ENCODE measurements at regions not wholly inside any gene's neighbourhood (a gene's known extent, or its start where the extent isn't known, plus 50 kb on each side); places are given as distances from the start of the nearest gene placed in this dataset.
"Not testable (repeated sequence)": the region's sequence is repeated elsewhere in the genome, so short reads cannot be mapped to it uniquely, and the experiment has no call there.

DNA sequence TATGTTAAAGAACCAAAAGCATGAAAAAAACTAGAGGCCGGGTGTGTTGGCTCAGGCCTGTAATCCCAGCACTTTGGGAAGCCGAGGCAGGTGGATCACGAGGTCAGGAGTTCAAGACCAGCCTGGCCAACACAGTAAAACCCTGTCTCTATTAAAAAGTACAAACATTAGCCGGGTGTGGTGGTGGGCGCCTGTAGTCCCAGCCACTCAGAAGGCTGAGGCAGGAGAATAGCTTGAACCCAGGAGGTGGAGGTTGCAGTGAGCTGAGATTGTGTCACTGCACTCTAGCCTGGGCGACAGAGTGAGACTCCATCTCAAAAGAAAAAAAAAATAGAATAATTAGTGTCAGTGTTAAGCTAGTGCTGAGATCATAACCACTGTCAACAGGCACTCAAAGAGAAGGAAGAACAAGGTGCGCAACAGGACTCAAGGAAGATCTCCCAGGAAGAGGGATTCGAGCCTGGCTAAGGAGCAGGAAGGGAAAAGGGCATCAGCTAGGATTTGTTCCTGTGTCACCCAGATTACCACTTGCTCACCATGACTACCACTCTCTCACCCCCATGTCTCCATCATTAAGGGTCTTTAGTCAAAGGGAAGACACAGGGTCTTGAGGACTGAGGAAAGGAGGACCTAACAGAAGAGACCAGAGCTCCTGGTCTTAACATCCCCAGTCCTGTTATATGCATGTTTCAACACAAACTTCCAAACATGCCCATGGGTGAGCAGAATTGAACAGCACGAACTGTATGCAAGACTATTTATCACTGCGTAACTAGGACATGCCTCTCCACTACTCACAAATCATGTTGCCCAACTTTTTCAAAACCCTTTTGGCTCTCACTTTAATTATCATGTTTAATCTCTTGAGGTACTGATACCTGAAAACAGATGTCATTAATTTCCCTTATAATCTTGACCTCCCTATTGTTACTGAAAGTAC is 88.3 kb upstream of the PLEKHM1 start:
- peaks cover 15% of the 10 kb centered on the region for H3K4me1 ChIP-seq (ENCODE audit: control insufficient read depth, insufficient read depth, low read length, unreplicated experiment)
- H3K4me3 ChIP-seq (ENCODE audit: low read depth, low read length) = no peak overlapping the region
- H3K27ac ChIP-seq (ENCODE audit: low read depth, low read length) = no peak overlapping the region
- 0 out of 2 replicates have a peak, but pooled peaks cover 3% of the 10 kb centered on the region for H3K36me3 ChIP-seq (ENCODE audit: insufficient read depth, low read length)
- no peak overlapping the region for H2AFZ ChIP-seq (ENCODE audit: low read length, unreplicated experiment)
- peaks cover 70% of the 10 kb centered on the region for H3K79me2 ChIP-seq (ENCODE audit: control insufficient read depth, insufficient read depth, low read length, unreplicated experiment)
- peaks cover 3% of the 10 kb centered on the region; the same call in 1 of the 2 replicates for H3K27me3 ChIP-seq (ENCODE audit: insufficient read depth, low read length)

DNA sequence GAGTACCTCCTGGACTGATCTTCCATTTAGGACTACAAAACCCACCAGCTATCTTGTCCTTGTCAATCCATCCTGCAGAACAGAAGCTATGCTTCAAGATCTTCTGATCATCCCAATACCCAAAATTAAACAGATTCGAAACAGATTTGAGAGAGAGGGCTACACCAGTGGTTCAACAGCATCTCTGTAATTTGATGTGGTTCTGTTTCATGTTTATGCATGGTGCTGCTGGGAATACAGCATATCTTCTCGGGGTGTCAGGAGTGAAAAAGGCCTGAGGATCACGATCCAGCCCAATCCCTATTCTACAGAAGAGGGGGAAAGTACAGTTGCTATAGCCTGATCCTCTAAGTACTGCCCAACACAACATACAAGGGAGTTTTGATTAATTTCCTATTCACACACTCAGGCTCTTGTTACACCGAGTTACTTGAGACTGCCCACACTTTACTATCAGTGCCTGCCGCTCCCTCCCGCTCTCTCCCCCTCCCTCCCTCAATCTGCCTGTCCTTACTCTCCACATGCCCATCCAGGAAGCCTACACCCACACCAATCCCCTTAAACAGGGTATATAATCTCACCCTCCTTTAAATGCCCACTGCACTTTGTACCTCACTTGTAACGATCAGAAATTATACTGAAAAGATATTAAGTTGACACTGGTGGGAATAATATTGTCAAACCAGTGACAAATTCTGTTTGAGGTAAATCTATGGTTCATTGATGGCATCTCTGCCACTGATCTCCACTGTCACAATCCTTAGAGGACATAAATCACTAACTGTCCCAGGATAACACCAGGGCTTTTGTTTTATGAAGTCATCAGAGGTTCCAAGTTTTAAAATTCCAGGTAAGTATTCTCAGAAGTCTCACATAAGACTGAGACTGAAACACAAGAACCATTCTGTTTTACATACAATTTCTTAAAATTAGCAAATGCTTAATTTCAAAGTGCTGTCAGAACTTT is 89.3 kb upstream of the PLEKHM1 start:
- H2AFZ ChIP-seq (ENCODE audit: low read length, unreplicated experiment) = no peak overlapping the region
- H3K4me1 ChIP-seq (ENCODE audit: control insufficient read depth, insufficient read depth, low read length, unreplicated experiment) = peaks cover 6% of the 10 kb centered on the region
- H3K79me2 ChIP-seq (ENCODE audit: control insufficient read depth, insufficient read depth, low read length, unreplicated experiment) = peaks cover 76% of the 10 kb centered on the region

DNA sequence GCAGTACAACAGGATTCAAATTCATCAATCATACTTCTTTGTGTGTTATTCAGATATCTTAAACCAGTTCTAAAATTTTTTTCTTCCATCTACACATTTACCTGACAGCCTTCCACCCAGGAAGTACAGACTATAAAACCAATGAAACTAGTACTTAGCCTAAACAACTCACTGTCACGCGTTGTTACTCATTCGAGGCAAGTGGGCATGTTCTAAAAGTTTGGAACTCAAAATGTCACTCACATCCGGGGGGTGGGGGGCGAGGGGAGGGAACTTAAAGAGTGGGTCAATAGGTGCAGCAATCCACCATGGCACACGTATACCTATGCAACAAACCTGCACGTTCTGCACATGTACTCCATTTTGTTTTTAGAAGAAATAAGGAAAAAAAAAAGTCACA is 90.4 kb upstream of the PLEKHM1 start:
- no peak overlapping the region for H3K4me3 ChIP-seq (ENCODE audit: low read depth, low read length)
- H3K27me3 ChIP-seq (ENCODE audit: insufficient read depth, low read length) = peaks cover 14% of the 10 kb centered on the region; the same call in 1 of the 2 replicates
- no peaks in the 10 kb centered on the region for H3K4me1 ChIP-seq (ENCODE audit: control insufficient read depth, insufficient read depth, low read length, unreplicated experiment)

More for the DNA sequence above, 89.3 kb upstream of the PLEKHM1 start:
- Histone ChIP-seq H3K4me3 (ENCODE audit: low read depth, low read length) (no peak overlapping the region), H3K36me3 (ENCODE audit: insufficient read depth, low read length) (0 out of 2 replicates have a peak, but pooled peaks cover 3% of the 10 kb centered on the region), H3K27ac (ENCODE audit: low read depth, low read length) (no peak overlapping the region), H3K27me3 (ENCODE audit: insufficient read depth, low read length) (peaks cover 9% of the 10 kb centered on the region; the same call in 1 of the 2 replicates)

DNA sequence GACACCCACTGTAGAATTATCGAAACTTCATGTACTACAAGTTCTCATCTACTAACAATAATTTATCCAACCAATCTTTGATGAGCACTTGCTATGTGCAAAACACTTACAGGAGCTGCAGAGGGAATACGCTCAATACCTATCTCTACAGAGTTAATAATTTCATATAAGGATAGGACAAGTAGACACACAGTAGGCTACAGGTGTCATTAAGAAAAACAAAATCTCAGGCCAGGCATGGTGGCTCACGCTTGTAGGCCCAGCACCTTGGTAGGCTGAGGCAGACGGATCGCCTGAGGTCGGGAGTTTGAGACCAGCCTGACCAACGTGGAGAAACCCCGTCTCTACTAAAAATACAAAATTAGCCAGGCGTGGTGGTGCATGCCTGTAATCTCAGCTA is 91.3 kb upstream of the PLEKHM1 start:
- Histone ChIP-seq H3K4me1 (ENCODE audit: control insufficient read depth, insufficient read depth, low read length, unreplicated experiment) (no peaks in the 10 kb centered on the region), H3K79me2 (ENCODE audit: control insufficient read depth, insufficient read depth, low read length, unreplicated experiment) (peaks cover 59% of the 10 kb centered on the region), H3K27ac (ENCODE audit: low read depth, low read length) (no peak overlapping the region)

More for the DNA sequence above, 90.4 kb upstream of the PLEKHM1 start:
- Histone ChIP-seq H3K27ac (ENCODE audit: low read depth, low read length) (no peak overlapping the region), H3K36me3 (ENCODE audit: insufficient read depth, low read length) (0 out of 2 replicates have a peak, but pooled peaks cover 3% of the 10 kb centered on the region), H2AFZ (ENCODE audit: low read length, unreplicated experiment) (no peak overlapping the region), H3K79me2 (ENCODE audit: control insufficient read depth, insufficient read depth, low read length, unreplicated experiment) (peaks cover 65% of the 10 kb centered on the region)

DNA sequence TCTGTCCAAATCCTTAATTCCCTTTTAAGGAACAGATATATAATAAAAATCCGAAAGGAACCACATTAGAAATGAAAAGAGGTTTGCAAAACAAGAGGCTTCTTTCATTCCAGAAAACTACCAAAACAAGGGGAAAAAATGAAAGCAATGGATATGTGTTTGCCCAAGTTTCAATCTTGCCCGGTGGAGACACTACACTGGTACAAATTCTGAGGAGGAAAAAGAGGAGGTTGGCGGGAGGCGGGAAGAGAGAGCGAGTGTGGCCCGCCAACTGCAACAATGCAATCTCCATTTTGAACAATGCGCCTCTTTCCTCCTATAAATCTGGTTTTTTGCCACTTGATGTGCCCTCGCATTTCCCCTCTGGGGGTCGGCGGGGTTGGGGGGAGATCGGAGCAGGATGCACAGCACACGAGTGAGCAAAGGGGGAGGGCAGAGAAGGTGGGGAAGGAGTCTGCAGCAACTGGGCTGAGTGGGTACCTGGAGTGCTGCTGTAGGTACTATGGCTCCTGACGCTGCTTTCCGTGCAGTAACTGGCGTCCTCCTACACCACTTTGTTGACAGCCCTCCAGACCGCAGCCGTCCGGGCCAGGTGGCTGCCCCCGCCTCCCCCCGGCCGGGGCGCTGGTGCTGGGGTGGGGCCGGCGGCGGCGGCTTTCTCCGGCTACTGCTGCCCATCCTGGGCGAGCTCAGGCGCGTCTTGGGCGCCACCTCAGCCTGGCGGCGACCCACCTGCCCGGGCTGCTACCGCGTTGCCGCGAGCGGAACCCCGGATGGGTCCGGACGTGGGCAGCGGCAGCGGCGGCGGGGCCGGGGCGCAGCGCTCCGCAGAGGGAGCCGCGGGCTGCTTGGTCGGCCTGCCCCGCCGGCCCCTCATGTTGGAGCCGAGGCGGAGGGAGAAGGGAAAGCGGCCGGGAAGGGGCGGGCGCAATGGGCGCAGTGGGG is 93.8 kb upstream of the PLEKHM1 start:
- Histone ChIP-seq H3K27ac (ENCODE audit: low read depth, low read length) (peak overlapping the region; percentile 68), H3K4me3 (ENCODE audit: low read depth, low read length) (peak overlapping the region; percentile 85), H2AFZ (ENCODE audit: low read length, unreplicated experiment) (peak overlapping the region; percentile 49), H3K36me3 (ENCODE audit: insufficient read depth, low read length) (0 out of 2 replicates have a peak, but pooled peaks cover 3% of the 10 kb centered on the region), H3K27me3 (ENCODE audit: insufficient read depth, low read length) (peaks cover 14% of the 10 kb centered on the region; the same call in 1 of the 2 replicates), H3K4me1 (ENCODE audit: control insufficient read depth, insufficient read depth, low read length, unreplicated experiment) (no peaks in the 10 kb centered on the region), H3K79me2 (ENCODE audit: control insufficient read depth, insufficient read depth, low read length, unreplicated experiment) (peaks cover 43% of the 10 kb centered on the region)

More for the DNA sequence above, 91.3 kb upstream of the PLEKHM1 start:
- Histone ChIP-seq H3K4me3 (ENCODE audit: low read depth, low read length) (no peak overlapping the region), H3K36me3 (ENCODE audit: insufficient read depth, low read length) (0 out of 2 replicates have a peak, but pooled peaks cover 3% of the 10 kb centered on the region), H2AFZ (ENCODE audit: low read length, unreplicated experiment) (no peak overlapping the region), H3K27me3 (ENCODE audit: insufficient read depth, low read length) (peaks cover 14% of the 10 kb centered on the region; the same call in 1 of the 2 replicates)

DNA sequence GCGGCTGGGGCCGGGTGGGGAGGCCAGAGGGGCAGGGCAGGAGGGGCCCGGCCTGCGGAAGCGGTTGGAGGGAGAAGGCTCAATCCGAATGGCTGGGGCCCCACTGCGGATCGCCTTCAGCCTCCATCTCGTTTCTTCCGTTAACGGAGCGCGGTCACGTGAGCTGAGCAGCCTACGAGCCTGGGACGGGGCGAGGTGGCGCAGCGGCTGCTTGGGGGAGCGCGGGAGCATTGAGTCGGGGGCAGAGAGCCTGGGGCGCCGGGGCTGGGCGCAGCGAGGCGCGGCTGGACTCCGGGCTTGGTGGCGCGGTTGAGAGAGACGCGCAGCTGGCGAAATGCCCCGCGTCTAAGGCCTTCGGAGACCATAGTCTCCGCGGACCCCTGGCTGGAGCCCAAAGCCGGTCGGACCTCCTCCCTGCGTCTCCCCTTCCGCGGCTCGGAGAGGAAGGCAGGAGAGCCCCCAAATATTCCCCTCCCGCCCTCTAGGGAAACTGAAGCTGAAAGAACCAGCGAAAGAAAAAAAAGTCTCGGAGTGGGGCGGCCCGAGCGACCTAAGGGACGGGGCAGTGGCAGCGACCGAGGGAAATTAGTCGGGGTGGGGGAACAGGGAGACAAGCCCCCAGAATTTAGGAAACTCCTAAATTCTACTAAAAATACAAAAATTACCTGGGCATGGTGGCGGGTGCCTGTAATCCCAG is 94.7 kb upstream of the PLEKHM1 start:
- H3K4me3 ChIP-seq (ENCODE audit: low read depth, low read length) = peak overlapping the region; percentile 85
- not testable (repeated sequence) for H3K4me1 ChIP-seq (ENCODE audit: control insufficient read depth, insufficient read depth, low read length, unreplicated experiment); H3K36me3 ChIP-seq (ENCODE audit: insufficient read depth, low read length)
- peaks cover 14% of the 10 kb centered on the region; the same call in 1 of the 2 replicates for H3K27me3 ChIP-seq (ENCODE audit: insufficient read depth, low read length)
- peak overlapping the region; percentile 68 for H3K27ac ChIP-seq (ENCODE audit: low read depth, low read length)
- H3K79me2 ChIP-seq (ENCODE audit: control insufficient read depth, insufficient read depth, low read length, unreplicated experiment) = peaks cover 34% of the 10 kb centered on the region
- H2AFZ ChIP-seq (ENCODE audit: low read length, unreplicated experiment) = peak overlapping the region; percentile 49

DNA sequence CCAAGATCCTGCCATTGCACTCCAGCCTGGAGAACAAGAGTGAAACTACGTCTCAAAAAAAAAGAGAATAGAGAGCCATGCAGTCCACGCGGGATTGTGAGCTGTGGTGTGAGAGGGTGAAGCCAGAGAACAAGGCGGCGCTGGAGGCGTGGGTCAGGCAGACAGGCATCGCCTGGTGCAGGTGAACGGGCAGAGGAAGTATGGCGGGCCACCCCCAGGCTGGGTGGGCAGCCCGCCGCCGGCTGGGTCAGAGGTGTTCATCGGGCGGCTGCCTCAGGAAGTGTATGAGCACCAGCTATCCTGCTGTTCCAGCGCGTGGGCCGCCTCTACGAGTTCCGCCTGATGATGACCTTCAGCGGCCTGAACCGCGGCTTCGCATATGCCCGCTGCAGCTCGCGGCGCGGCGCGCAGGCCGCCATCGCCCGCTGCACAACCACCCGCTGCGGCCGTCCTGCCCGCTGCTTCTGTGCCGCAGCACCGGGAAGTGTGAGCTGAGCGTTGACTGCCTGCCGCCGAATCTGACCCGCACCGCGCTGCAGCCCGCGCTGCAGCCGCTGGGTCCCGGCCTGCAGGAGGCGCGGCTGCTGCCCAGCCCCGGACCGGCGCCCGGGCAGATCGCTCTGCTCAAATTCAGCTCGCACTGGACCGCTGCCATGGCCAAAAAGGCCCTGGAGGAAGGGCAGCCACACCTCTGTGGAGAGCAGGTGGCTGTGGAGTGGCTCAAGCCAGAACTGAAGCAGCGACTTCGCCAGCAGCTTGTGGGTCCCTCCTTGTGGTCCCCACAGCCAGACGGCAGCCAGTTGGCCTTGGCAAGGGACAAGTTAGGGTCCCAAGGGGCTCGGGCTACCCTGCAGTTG is 95.5 kb upstream of the PLEKHM1 start:
- H3K79me2 ChIP-seq (ENCODE audit: control insufficient read depth, insufficient read depth, low read length, unreplicated experiment) = peaks cover 29% of the 10 kb centered on the region
- H3K4me3 ChIP-seq (ENCODE audit: low read depth, low read length) = peak overlapping the region; percentile 85
- H3K27ac ChIP-seq (ENCODE audit: low read depth, low read length); H3K4me1 ChIP-seq (ENCODE audit: control insufficient read depth, insufficient read depth, low read length, unreplicated experiment); H3K36me3 ChIP-seq (ENCODE audit: insufficient read depth, low read length): not testable (repeated sequence)
- peaks cover 14% of the 10 kb centered on the region; the same call in 1 of the 2 replicates for H3K27me3 ChIP-seq (ENCODE audit: insufficient read depth, low read length)
- H2AFZ ChIP-seq (ENCODE audit: low read length, unreplicated experiment) = peak overlapping the region; percentile 11

DNA sequence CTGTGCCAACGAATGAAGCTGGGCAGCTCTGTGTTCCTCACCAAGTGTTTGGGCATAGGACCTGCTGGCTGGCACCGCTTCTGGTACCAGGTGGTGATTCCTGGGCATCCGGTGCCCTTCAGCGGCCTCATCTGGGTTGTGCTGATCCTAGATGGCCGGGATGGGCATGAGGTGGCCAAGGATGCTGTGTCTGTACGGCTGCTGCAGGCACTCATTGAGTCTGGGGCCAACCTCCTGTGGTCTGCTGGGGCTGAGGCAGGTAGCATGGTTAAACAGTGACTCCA is 96.1 kb upstream of the PLEKHM1 start:
- H3K27ac ChIP-seq (ENCODE audit: low read depth, low read length); H3K4me1 ChIP-seq (ENCODE audit: control insufficient read depth, insufficient read depth, low read length, unreplicated experiment); H2AFZ ChIP-seq (ENCODE audit: low read length, unreplicated experiment); H3K4me3 ChIP-seq (ENCODE audit: low read depth, low read length); H3K36me3 ChIP-seq (ENCODE audit: insufficient read depth, low read length): not testable (repeated sequence)
- Histone ChIP-seq H3K27me3 (ENCODE audit: insufficient read depth, low read length) (peaks cover 14% of the 10 kb centered on the region; the same call in 1 of the 2 replicates), H3K79me2 (ENCODE audit: control insufficient read depth, insufficient read depth, low read length, unreplicated experiment) (peaks cover 25% of the 10 kb centered on the region)

Measured in ACC112 (cell line).